HEK293T (cell line): ENCODE measurements at regions not wholly inside any gene's neighbourhood (a gene's known extent, or its start where the extent isn't known, plus 50 kb on each side); places are given as distances from the start of the nearest gene placed in this dataset.

ENCODE experiments used
- FOXM1 ChIP-seq: fragments of 450-650 bp; IDR thresholded peaks from 2 replicates; pipeline ENCODE4 v1.6.1; 2017; ENCODE audit warnings: mild to moderate bottlenecking, borderline replicate concordance
- HDGF ChIP-seq: fragments of 450-650 bp; IDR thresholded peaks from 2 replicates; pipeline ENCODE4 v1.6.1; 2017; ENCODE audit warnings: antibody characterized with exemption, borderline replicate concordance
- SP1 ChIP-seq: fragments of 450-650 bp; IDR thresholded peaks from 2 replicates; pipeline ENCODE4 v1.6.1; 2017
- SUZ12 ChIP-seq: fragments of 450-650 bp; IDR thresholded peaks from 2 replicates; pipeline ENCODE4 v1.6.1; 2016; ENCODE audit warnings: mild to moderate bottlenecking
- TARDBP ChIP-seq: fragments of 450-650 bp; IDR thresholded peaks from 2 replicates; pipeline ENCODE4 v1.6.1; 2016

- TF ChIP-seq SP1: no peak
- TF ChIP-seq TARDBP: no peak
- no peak for TF ChIP-seq SUZ12
- TF ChIP-seq FOXM1: no peak
- no peak for TF ChIP-seq HDGF
Observed at GRCh38 chr15:36491912-36492311, 87.5 kb upstream of the CDIN1 start.
